Kidney (tissue), 13 donors: ENCODE measurements at regions not wholly inside any gene's neighbourhood (a gene's known extent, or its start where the extent isn't known, plus 50 kb on each side); places are given as distances from the start of the nearest gene placed in this dataset.

Source experiments
- DNase-seq, 5 donors: peaks; one replicate each; pipeline ENCODE4 v3.0.0-alpha.2; 2013 to 2020
- FAIRE-seq: peaks from 2 replicates; lab custom pipeline; 2012; peaks lifted over from hg19 to GRCh38; lab: Jason Lieb, UNC
- H3K27ac ChIP-seq, 2 donors: one replicate each; pipeline ENCODE4 v1.7.0; 2013; ENCODE audit warnings: low read depth in 2 of 2, low read length in 2 of 2, inconsistent platforms in 1 of 2
- H3K27me3 ChIP-seq: one replicate; pipeline ENCODE4 v1.7.1; 2013; ENCODE audit warnings: low read length, inconsistent platforms; ENCODE audit not compliant: control insufficient read depth, insufficient read depth
- H3K36me3 ChIP-seq, 3 donors: one replicate each; pipeline versions ENCODE4 v1.7.0 to v1.7.1; 2013; ENCODE audit warnings: low read length in 3 of 3, control low read depth in 1 of 3, inconsistent platforms in 1 of 3; ENCODE audit not compliant: insufficient read depth in 3 of 3, control insufficient read depth in 2 of 3
- H3K4me1 ChIP-seq, 3 donors: one replicate each; pipeline versions ENCODE4 v1.7.0 to v1.7.1; 2013; ENCODE audit warnings: low read length in 3 of 3, inconsistent platforms in 1 of 3, low read depth in 1 of 3; ENCODE audit not compliant: control insufficient read depth in 2 of 3, insufficient read depth in 2 of 3
- H3K4me3 ChIP-seq, 3 donors: one replicate each; pipeline versions ENCODE4 v1.7.0 to v1.8.1; 2013; ENCODE audit warnings: low read length in 3 of 3, control low read depth in 1 of 3, inconsistent platforms in 1 of 3
- H3K9ac ChIP-seq, 3 donors: one replicate each; pipeline versions ENCODE4 v1.7.0 to v1.7.1; 2013; ENCODE audit warnings: low read length in 3 of 3, control low read depth in 1 of 3, inconsistent platforms in 1 of 3
- H3K9me3 ChIP-seq, 3 donors: one replicate each; pipeline versions ENCODE4 v1.7.0 to v1.7.1; 2013; ENCODE audit warnings: low read length in 3 of 3, control low read depth in 1 of 3, inconsistent platforms in 1 of 3; ENCODE audit not compliant: control insufficient read depth in 2 of 3, insufficient read depth in 1 of 3
- CTCF ChIP-seq: IDR thresholded peaks from 3 replicates; pipeline ENCODE4 v1.5.1; 2012; ENCODE audit warnings: mild to moderate bottlenecking, moderate library complexity, borderline replicate concordance; ENCODE audit not compliant: insufficient read depth; ENCODE audit errors: extremely low read depth
- intact Hi-C: fragments of 100-400 bp; cut with DNase I; formaldehyde crosslinking; loops from one replicate; pipeline ENCODE4 v1.11.1; 2022
- donor health status: control.
- donor health status: control.
- donor health status: control.
- donor health status: control.
- donor health status: control.
- donor health status: DM: yes; HTN: yes; CAD: no.
- donor health status: Normal renal cell carcinoma (clear cell type).

GRCh38 chr12:92268946-92269345, 123.3 kb upstream of the BTG1 start:
- no peaks in the 10 kb centered on the region for H3K4me1 ChIP-seq

GRCh38 chr12:92261692-92262091, 116.0 kb upstream of the BTG1 start:
- FAIRE-seq (no peak), DNase-seq (no peak)
- intact Hi-C loops: no loop called here
- Histone ChIP-seq H3K4me1 (no peaks in the 10 kb centered on the region), H3K36me3 (no peaks in the 10 kb centered on the region), H3K27ac (no peak overlapping the region), H3K27me3 (no peaks in the 10 kb centered on the region), H3K4me3 (no peak overlapping the region), H3K9me3 (no peaks in the 10 kb centered on the region), H3K9ac (no peak overlapping the region)
- no peak for TF ChIP-seq CTCF

More at GRCh38 chr12:92268946-92269345, 123.3 kb upstream of the BTG1 start:
- Histone ChIP-seq H3K9me3 (no peaks in the 10 kb centered on the region), H3K27me3 (no peaks in the 10 kb centered on the region), H3K36me3 (no peaks in the 10 kb centered on the region), H3K4me3 (no peak overlapping the region), H3K27ac (no peak overlapping the region), H3K9ac (no peak overlapping the region)
- TF ChIP-seq CTCF: no peak
- FAIRE-seq (no peak), DNase-seq (no peak)
- intact Hi-C loops: no loop called here

GRCh38 chr12:92261071-92261470, 115.4 kb upstream of the BTG1 start:
- H3K27me3 ChIP-seq: no peaks in the 10 kb centered on the region
- no peak overlapping the region for H3K27ac ChIP-seq
- no peak for TF ChIP-seq CTCF
- FAIRE-seq: no peak
- intact Hi-C loops: no loop called here
- H3K4me3 ChIP-seq: no peak overlapping the region
- H3K4me1 ChIP-seq: no peaks in the 10 kb centered on the region
- H3K9me3 ChIP-seq: no peaks in the 10 kb centered on the region
- no peak overlapping the region for H3K9ac ChIP-seq
- no peak for DNase-seq
- no peaks in the 10 kb centered on the region for H3K36me3 ChIP-seq

GRCh38 chr12:92259696-92260251, 114.1 kb upstream of the BTG1 start:
- H3K27ac ChIP-seq: no peak overlapping the region
- intact Hi-C loops: no loop called here
- H3K27me3 ChIP-seq: no peaks in the 10 kb centered on the region
- no peak for TF ChIP-seq CTCF
- no peak overlapping the region for H3K9ac ChIP-seq
- DNase-seq: no peak
- H3K9me3 ChIP-seq: no peaks in the 10 kb centered on the region
- no peaks in the 10 kb centered on the region for H3K4me1 ChIP-seq
- FAIRE-seq: no peak
- H3K4me3 ChIP-seq: no peak overlapping the region
- H3K36me3 ChIP-seq: no peaks in the 10 kb centered on the region
